NOMO-1 treated with DMSO at 0.1 percent for 48 hours (cell line): ENCODE measurements at regions not wholly inside any gene's neighbourhood (a gene's known extent, or its start where the extent isn't known, plus 50 kb on each side); places are given as distances from the start of the nearest gene placed in this dataset.
"Not testable (repeated sequence)": the region's sequence is repeated elsewhere in the genome, so short reads cannot be mapped to it uniquely, and the experiment has no call there.

Experiments used
- DNase-seq: peaks from one replicate; lab custom pipeline; 2025; ENCODE audit not compliant: unreplicated experiment; lab: John Stamatoyannopoulos, UW

DNA sequence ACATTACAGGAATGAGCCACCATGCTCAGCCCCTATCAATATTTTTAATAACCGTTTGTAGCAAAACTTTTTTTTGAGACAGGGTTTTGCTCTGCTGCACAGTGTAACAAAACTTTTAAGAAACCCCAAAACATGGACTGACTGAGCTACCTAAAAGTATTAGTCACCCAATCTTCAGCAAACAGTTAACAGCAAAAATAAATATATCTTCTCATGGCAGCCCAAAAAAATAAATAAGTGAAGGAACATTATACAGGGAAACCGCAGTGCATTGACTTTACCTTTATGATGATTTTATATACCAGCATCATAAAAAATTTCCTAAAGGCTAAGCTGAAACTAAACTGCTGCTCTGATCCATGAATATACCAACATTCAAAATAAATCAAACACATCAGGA lies 424.6 kb downstream of the METTL4 start:
- no peak for DNase-seq

DNA sequence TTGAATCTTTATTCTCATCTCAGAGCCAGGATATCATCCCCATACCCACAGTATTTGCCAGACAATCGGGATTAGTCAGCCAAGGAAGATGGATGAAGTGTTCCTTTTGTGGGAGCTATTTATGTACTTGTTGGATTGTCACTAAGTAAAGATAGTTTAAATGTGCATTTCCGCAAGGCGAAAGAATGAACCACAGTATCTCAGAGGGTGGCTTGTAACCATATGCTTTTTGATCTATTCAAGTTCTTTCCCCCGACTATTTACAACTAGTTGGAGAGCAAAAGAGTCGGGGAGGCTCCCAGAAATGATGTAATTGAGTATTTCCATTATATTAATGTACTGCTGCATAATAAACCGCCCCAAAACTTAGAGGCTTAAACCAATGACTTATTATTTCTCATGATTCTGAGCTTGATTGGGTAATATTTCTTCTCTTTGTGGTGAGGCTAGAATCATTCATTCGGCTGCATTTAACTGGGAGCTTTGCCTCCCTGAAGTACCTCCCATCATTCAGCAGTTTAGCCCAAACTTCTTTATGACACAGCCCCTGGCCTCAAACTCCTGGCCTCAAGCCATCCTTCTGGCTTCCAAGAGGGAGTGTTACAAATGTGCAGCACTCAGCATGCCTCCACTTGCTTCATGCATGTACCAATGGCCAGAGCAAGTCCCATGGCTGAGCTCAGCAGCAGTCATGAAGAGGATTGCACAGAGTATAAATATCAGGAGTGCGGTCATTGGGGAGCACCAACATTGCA lies 423.7 kb downstream of the METTL4 start:
- DNase-seq: no peak

DNA sequence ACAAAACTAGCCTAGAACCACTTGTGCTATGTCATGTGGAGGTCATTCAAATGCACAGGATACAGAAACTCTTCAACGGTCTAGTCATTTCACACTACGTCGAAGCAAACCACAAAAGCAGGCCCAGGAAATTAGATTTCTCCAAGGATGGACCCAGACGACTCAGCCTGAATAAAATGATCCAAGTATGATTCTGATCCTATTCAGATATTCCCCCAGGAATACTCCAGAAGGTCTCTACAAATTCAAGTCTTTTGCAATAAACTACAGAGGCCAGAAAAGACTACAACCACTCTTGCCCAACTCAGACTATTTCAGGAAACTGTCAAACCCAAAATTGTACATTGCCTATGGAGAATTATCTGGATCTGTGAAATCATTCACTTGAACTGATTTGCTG lies 422.5 kb downstream of the METTL4 start:
- DNase-seq: no peak

DNA sequence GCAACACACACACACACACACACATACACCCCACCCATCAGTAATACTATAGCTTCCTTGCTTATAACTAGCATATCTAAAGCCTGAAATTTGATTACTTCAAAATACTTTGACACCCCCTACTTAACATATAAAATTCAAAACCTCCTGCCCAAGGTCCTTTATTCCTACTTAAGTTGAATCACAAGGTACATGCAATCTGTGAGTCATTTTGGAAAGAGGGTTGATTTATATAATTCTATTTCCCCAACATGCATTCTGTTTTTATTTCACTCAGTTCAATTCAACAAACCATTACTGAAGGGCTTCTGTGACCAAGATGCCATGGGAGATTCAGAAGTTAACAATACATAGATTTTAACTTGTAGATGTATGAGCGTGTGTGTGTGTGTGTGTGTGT lies 420.7 kb downstream of the METTL4 start:
- DNase-seq: no peak

DNA sequence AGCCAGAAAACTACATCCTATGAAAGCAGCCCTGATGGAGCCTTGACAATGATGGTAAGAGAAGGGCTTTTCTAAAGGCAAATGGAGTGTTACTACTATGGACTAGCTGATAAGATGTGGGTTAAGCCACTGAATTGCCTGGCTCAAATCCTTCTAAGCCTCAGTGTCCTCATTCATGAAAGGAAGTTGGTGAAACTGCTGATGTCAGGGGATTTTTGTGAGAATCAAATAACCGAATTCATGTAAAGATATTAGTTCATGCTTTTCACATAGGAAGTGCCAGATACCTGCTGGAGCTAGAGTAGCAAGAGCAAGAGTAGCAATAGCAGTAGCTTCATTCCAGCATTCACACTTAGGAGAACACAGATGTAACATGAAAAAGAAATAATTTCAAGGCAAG lies 417.0 kb downstream of the METTL4 start:
- DNase-seq: no peak

DNA sequence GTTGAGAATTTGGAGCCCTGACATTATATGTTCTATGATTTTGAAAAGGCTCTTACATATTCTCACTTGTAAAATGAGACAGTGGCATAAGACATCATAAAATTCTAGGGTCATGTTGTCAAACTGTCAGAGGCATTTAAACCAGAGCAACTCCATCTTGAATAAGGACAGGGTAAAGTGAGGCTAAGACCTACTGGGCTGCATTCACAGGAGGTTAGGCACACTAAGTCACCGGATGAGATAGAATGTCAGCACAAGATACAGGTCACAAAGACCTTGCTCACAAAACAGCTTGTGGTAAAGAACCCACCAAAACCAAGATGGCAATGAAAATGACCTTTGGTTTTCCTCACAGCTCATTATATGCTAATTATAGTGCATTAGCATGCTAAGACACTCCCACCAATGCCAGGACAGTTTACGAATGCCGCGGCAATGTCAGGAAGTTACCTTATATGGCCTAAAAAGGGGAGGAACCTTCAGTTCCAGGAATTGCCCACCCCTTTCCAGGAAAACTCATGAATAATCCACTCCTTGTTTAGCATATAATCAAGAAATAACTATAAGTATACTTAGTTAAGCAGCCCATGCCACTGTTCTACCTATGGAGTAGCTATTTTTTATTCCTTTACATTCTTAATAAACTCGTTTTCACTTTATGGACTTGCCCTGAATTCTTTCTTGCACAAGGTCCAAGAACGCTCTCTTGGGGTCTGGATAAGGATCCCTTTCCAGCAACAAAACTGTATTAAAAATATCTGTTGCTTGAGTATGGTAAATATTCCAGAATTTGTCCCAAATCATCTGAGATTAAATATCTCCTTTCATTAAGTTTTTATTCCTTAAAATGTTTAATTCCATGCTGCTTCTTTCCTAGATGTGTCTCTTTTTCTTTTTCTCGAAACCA lies 406.4 kb downstream of the METTL4 start:
- no peak for DNase-seq

DNA sequence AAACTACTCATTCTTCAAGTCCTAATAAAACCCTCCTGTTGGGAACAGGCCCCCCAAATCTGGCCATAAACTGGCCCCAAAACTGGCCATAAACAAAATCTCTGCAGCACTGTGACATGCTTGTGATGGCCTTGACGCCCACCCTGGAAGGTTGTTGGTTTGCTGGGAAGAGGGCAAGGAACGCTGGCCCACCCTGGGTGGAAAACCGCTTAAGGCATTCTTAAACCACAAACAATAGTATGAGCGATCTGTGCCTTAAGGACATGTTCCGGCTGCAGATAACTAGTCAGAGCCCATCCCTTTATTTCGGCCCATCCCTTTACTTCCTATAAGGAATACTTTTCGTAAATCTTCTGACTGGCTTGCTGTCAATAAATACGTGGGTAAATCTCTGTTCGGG lies 404.4 kb downstream of the METTL4 start:
- not testable (repeated sequence) for DNase-seq

DNA sequence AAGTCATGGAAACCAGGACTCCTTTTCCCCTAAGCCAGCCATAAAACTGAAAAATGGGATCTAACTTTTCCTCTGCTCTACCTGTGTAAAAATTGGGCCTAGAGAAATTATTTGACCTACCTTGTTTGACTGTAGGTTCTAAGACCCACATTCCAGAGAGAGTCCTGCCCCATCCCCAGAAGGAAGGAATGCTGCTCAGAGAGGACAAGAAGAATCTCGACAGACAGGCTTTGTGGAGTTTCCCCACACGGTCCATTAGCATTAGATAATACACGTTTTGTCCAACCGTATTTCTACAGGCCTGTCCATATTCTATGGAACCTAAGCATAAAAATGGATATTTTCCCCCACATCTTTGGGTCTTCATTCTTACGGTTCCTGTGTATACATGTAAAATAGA lies 403.3 kb downstream of the METTL4 start:
- no peak for DNase-seq

DNA sequence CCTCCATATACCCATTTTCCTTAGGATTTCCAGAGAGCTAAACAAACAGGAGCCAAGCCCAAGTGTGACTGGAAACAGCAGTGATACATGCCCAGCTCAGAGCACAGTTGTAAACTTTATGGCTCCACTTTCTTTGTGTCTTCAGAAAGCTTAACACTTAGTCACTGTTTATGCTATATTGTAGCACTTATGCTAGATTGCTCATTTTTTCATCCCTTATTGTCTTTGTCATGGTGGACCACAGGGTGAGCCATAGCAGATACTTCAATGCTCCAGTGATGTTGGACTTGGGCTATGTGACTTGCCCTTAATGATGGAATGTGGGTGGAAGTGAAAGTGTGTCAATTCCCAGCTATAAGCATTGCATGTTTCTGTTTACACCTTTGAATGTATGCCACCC lies 401.6 kb downstream of the METTL4 start:
- DNase-seq: no peak

DNA sequence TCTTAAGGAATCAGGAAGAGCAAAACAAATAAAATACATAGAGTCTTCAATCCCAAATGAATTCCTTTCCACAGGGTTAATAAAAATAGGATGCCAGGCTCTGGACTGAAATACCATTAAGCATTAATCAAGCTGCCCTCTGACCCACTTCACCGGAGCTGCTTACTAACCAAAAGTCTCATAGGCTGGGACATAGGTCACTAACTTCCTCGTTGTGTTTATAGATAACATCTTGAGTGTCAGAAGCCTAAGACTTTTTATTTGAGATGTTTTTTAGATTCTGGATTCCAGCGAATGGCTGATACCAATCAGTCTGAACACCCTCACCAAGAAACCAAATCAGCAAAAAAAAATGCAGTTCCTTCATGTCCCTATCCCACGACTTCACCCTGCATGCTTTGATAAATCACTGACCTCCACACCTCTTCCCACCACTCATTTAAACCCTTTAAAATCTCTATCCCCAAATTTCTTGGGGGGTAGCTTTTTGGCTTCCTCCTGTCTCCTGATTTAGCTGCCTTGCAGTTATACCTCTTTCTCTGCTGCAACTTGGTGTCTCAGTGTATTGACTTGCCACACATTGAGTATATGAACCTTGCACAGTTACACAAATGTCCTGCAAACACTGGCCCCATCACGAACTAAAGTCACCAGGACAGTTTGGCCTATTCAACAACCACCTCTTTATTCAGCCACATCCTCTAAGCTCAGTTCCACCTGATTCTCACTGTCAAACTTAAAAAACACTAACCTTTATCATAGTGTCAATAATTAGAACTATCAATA lies 399.3 kb downstream of the METTL4 start:
- DNase-seq: no peak

DNA sequence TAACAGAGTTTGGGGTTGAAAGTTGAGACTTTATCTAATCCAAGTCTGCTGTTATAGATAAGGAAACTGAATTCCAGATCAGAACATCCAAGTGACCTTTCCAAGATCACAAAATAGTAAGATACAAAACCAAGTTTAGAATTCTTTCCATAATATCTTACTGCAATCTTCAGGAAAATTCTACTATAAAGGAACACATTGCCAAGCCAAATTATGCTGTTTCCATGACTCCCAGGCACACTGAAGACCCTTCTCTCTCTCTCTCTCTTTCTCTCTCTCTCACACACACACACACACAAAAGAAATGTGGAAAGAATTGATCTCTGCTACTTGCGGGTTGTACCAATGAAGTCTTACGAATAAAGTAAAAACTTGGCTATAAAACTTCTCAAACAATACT lies 398.4 kb downstream of the METTL4 start:
- DNase-seq: no peak

DNA sequence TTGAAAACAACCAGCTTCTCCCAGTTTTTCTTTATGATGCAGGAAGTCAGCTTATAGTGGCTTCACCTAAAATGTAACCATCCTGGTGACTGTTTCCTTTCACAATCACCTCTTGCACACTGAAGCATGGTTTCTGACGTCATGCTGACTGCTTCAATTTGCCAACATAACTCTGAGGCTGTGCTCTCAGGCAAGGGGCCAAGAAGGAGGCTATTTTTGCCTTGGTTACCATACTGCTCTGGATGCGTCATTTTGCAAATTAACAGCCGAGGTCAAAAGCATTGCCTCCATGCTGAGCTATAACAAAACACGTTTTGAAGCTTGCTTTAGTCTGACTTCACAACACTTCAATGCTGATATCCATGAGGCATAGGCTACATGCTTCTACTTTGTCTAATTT lies 397.8 kb downstream of the METTL4 start:
- DNase-seq: peak; percentile 7

DNA sequence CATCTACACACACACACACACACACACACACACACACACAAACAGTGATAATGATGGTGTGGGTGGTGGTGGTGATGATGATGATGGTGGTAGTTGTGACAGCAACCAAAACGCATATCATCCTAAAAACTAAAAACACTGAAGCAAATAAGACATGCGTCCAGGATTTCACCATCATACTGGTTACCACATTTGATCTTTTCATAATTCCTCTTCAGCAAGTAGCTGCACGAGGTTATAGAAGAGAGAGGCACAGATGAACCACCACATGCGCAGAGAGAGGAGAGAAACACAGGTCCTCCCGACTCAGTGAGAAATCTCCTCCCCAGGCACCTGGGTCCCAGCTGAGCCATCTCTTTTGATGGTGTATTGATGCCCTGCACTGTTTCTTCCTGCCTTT lies 393.3 kb downstream of the METTL4 start:
- peak; percentile 2 for DNase-seq

DNA sequence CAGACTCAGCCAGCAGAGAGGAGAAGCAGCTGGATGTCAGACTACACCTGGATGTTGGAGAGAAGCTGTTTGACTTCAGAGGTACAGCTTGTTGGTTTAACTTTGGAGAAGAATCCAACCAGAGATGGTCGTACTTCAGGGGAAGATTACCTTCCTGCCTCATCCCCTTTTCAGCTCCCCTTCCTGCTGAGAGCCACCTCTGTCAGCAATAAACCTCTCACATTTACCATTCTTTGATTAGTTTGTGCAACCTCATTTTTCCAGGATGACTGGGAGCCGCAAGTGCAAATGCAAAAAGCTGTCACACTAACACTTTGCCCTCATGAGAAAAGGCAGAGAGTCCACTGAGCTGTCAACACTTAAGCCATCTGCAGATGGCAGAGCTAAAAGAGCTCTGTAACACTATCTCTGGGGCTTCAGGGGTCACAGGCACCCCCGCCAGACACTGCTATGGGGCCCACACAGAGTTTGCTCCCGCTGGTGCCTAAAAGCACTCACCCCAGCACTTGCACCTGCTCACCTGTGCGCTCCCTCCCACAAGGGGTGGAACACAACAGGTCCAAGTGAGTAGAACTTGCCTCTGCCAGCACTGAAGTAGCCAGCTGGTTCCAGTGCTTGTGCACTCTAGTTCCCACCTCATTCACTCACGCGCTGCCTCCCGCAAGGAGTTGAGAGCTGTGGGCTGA lies 391.7 kb downstream of the METTL4 start:
- no peak for DNase-seq

DNA sequence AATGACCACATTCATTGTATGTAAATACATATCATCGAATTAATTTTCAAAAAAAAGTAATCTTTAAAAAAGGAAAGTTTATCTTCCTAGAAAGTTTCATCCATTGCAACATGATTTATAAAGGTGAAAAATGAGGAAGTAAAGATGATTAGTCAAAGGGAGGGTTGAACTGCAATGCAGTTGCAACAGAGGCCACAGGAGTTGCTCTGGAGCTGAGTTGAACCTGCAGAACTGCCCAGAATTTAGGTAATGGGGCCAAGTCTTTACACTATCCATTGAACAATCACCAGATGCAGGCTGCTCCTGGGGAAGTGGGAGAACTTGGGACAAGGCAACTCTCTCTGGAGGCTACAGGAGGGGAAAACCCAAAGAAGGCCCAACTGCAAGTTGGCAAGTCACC lies 390.7 kb downstream of the METTL4 start:
- DNase-seq: peak; percentile 85

DNA sequence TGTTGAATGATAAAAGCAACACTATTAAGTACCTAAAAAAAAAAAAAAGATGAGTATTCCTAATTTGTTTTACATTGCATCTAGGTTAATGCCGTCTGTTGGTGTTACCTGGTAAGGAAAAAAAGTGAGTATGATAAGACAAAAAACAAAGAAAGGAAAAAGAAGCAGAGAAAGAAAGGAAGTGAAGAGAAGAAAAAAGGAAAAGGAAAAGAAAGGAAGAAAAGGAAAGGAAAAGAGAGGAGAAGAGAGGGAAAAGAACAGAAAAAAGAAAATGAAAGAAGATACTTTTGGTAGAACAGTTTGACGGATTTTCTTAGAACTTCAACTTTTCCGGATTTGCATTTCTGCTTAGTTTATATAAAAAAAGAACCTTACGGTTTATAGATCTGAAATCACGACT lies 387.9 kb downstream of the METTL4 start:
- DNase-seq: no peak

DNA sequence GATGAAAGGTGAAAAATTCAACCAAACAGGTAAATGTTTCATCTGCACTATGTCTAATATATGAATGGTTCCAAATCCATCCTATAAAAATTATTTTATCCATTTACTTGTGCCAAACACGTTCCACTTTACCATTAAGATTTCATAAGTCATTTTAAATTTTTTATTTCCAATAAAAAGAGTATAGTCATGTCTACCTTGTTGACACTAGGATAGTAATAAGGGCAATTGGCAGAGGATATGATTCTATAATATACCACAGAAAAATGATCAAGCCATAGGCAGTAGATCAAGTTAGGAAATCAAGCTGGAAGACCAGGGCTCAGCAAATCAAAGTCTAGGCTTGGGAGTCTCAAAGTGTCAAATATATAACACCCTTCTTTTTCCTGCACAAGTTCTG lies 384.3 kb downstream of the METTL4 start:
- no peak for DNase-seq

DNA sequence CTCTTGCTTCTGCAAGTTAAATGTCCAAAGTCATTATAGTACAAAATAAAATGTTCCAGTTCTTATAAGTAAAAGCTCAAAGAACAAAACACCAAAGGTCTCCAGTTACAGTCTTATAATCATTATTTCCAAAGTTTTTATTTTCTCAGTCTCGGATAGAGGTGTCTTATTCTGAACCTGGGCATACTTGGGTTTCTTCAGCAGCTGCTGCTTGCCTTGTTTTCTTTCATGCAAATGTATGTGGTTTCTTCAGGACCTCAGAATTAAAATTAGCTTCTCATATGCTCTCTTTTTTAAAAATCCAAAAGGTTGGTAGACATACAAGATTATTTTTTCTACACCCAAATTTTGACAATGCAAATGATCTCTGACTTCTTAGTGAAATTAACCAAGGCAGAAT lies 383.0 kb downstream of the METTL4 start:
- DNase-seq: no peak

DNA sequence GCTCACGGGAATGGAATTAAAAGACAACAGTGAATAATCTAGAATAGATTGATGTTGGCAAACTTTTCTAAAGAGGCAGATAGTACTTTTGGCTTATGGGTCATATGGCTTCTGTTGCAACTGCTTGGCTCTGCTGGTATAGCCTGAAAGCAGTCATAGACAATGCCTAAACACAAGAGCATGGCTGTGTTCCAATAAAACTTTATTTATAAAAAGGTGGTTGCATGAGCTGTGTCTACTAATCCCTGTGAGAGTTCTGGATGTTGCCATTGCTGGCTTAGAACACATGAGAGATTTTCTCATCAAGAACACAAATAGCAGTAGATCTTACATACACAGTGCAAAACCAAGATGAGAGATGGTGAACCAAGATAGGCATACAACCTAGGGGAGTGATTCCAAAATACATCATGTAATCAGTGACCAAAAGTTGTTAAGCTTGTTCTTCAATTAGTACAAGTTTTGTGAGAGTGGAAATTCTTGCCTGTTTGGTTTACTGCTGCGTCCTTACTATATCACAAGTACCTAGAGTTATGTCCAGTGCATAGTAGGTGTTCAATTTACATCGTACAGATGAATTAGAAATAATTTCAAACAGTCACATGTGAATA lies 380.0 kb downstream of the METTL4 start:
- no peak for DNase-seq

DNA sequence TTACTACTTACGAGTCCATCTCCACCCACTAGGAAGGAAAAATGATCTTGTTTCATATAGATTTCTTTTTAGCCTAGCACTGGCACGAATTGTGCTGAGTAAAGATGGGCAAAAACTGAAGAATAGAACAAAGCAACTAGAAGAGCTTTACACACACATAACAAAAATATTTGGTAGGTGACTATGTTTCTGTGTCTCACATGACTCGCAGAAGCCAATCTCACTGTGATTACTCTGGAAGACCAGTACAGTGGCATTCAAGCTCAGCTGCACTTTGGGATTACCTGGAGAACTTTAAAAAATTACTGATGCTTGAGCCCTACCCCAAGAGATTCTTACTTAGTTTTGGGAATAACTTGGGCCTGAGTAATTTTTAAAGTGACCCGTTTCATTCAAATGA lies 378.7 kb downstream of the METTL4 start:
- DNase-seq: no peak

DNA sequence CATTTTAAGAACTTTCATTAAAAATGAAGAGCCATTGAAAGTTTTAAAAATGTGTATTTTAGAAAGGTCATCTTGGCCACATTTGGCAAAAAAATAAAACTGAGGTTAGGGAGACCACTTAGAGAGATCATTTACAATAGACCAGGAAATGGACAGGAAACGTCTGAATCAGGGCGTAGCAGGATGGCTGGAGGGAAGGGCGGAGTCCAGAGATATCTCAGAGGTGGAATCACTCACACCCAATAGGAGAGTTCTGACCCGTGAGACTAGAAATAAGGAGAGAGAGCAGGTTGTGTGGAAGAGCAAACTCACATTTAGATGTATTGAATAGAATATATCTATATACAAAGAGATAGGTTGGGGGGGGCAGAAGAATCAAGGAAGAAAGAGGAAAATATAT lies 373.4 kb downstream of the METTL4 start:
- DNase-seq: no peak
